AG09309 (cell line): ENCODE measurements at regions not wholly inside any gene's neighbourhood (a gene's known extent, or its start where the extent isn't known, plus 50 kb on each side); places are given as distances from the start of the nearest gene placed in this dataset.

ENCODE experiments used
- DNase-seq: peaks from one replicate; pipeline ENCODE4 v3.0.0-alpha.2; 2010; ENCODE audit warnings: low read depth
- H3K4me3 ChIP-seq: 2 replicates; pipeline ENCODE4 v1.5.1; 2011; ENCODE audit warnings: mild to moderate bottlenecking, low read depth, low read length, moderate library complexity; ENCODE audit not compliant: control insufficient read depth
- CTCF ChIP-seq: IDR thresholded peaks from 2 replicates; pipeline ENCODE4 v1.5.1; 2011; ENCODE audit warnings: mild to moderate bottlenecking, low read depth, low read length, inconsistent platforms; ENCODE audit not compliant: insufficient read depth, control insufficient read depth; ENCODE audit errors: missing control alignments

GRCh38 chr3:161156936-161157335, 51.8 kb upstream of the B3GALNT1 start:
- TF ChIP-seq CTCF: no peak
- no peak overlapping the region for H3K4me3 ChIP-seq
- DNase-seq: no peak

DNA sequence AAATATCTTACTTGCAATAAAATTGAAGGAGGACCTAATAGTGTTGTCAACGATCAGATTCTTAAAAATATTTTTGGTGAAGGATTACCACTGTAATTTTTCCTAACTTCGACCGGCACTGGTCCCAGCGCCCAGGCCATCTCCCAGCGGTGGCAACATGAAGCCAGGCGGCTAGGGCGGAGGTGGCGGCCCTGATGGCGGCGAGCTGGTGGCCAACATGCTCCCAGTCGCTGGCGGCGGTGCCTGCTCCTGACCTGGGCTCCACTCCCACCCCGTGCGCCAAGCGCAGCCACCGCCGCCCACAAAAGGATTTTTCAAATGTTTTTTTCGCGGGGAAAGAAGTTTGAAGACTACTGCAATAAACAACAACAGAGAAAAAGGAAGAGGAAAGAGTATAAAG, 56.5 kb upstream of the B3GALNT1 start:
- TF ChIP-seq CTCF: no peak
- DNase-seq: no peak
- no peak overlapping the region for H3K4me3 ChIP-seq

DNA sequence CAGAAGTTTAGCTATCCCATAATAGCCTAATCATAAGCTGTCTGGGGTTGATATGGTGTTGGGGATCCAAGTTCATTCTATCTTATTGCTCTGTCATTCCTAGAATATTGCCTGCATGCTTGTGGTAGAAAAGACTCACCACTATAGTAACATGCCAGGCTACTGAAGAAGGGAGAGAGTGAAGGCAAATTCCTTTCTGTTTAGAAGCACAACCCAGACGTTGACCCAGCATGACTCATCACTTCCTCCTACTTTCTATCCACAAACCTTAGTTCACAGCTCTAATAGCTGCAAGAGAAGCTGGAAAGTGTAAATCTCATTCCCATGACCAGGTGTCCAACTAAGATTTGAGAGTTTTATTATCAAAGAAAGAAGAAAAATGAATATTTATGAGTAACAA, 57.8 kb upstream of the NMD3 start:
- no peak overlapping the region for H3K4me3 ChIP-seq
- peak; percentile 72 for DNase-seq
- TF ChIP-seq CTCF: no peak

- no peak overlapping the region for H3K4me3 ChIP-seq
- no peak for TF ChIP-seq CTCF
- DNase-seq: no peak
Observed at GRCh38 chr3:161166051-161166450, 55.1 kb upstream of the NMD3 start.

DNA sequence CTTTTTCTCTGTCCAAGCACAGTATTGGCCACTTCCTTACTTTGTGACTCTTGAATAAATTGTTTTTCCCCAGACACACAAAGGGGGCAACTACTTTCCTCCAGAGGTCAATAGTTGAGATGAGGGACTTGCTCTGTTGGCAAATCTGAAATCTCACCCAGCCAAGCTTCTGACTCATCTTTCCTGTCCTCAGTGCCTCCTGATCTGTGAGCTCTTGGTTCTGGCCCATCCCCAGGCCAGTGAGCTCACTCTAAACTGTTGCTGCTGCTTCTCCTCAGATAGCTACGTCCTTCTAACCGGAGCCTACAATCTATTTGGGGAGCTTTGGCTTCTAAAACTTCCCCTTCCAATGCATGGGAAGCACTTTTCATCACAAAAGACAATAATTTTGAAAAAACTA, 50.0 kb upstream of the NMD3 start:
- no peak for TF ChIP-seq CTCF
- peak; percentile 57 for DNase-seq
- H3K4me3 ChIP-seq: no peak overlapping the region
